Liver (tissue), 8 donors: ENCODE measurements at regions not wholly inside any gene's neighbourhood (a gene's known extent, or its start where the extent isn't known, plus 50 kb on each side); places are given as distances from the start of the nearest gene placed in this dataset.
"Not testable (repeated sequence)": the region's sequence is repeated elsewhere in the genome, so short reads cannot be mapped to it uniquely, and the experiment has no call there.

Experiments
- DNase-seq: peaks from one replicate; pipeline ENCODE4 v3.0.0-alpha.2; 2017; ENCODE audit warnings: low spot score
- H3K27ac ChIP-seq, 2 donors: one replicate each; pipeline ENCODE4 v1.7.0; 2013; ENCODE audit warnings: inconsistent platforms in 2 of 2, low read length in 2 of 2, control low read depth in 1 of 2, low read depth in 1 of 2, mild to moderate bottlenecking in 1 of 2
- H3K27me3 ChIP-seq, 4 donors: one replicate each; pipeline versions ENCODE4 v1.6.1 to v1.7.0; 2013; ENCODE audit warnings: low read length in 3 of 4, inconsistent platforms in 1 of 4, mild to moderate bottlenecking in 1 of 4, moderate library complexity in 1 of 4; ENCODE audit not compliant: control insufficient read depth in 4 of 4, insufficient read depth in 4 of 4
- H3K36me3 ChIP-seq, 4 donors: one replicate each; pipeline versions ENCODE4 v1.6.1 to v1.7.0; 2013; ENCODE audit warnings: low read length in 3 of 4, mild to moderate bottlenecking in 3 of 4, low read depth in 1 of 4, moderate library complexity in 1 of 4; ENCODE audit not compliant: control insufficient read depth in 4 of 4, insufficient read depth in 3 of 4
- H3K4me1 ChIP-seq, 4 donors: one replicate each; pipeline versions ENCODE4 v1.6.1 to v1.7.0; 2013; ENCODE audit warnings: low read length in 3 of 4, mild to moderate bottlenecking in 3 of 4, moderate library complexity in 1 of 4; ENCODE audit not compliant: control insufficient read depth in 4 of 4, insufficient read depth in 4 of 4
- H3K4me3 ChIP-seq, 3 donors: one replicate each; pipeline versions ENCODE4 v1.6.1 to v1.7.0; 2013; ENCODE audit warnings: low read length in 3 of 3, control low read depth in 1 of 3, low read depth in 1 of 3, mild to moderate bottlenecking in 1 of 3
- H3K9ac ChIP-seq, 2 donors: one replicate each; pipeline ENCODE4 v1.7.0; 2013; ENCODE audit warnings: low read length in 2 of 2, mild to moderate bottlenecking in 2 of 2, moderate library complexity in 2 of 2, control low read depth in 1 of 2, low read depth in 1 of 2
- H3K9me3 ChIP-seq, 4 donors: one replicate each; pipeline versions ENCODE4 v1.6.1 to v1.7.0; 2013; ENCODE audit warnings: low read length in 3 of 4; ENCODE audit not compliant: control insufficient read depth in 4 of 4
- EGR1 ChIP-seq, 2 donors: IDR thresholded peaks; 2 replicates each; pipeline ENCODE4 v1.6.1; 2016 to 2018; ENCODE audit warnings: antibody characterized with exemption in 2 of 2, low read depth in 2 of 2
- FOXA2 ChIP-seq: IDR thresholded peaks from 2 replicates; pipeline ENCODE4 v1.6.1; 2016; ENCODE audit warnings: antibody characterized with exemption
- GABPA ChIP-seq, 2 donors: IDR thresholded peaks in 1 of 2; conservative IDR thresholded peaks in 1 of 2; 2 replicates each; pipeline ENCODE4 v1.6.1; 2016; ENCODE audit warnings: antibody characterized with exemption in 2 of 2, mild to moderate bottlenecking in 1 of 2, moderate library complexity in 1 of 2
- HNF4A ChIP-seq, 2 donors: conservative IDR thresholded peaks; 2 replicates each; pipeline ENCODE4 v1.6.1; 2016; ENCODE audit warnings: antibody characterized with exemption in 2 of 2, mild to moderate bottlenecking in 2 of 2
- HNF4G ChIP-seq: IDR thresholded peaks from 2 replicates; pipeline ENCODE4 v1.6.1; 2016; ENCODE audit warnings: antibody characterized with exemption
- JUND ChIP-seq, 2 donors: IDR thresholded peaks; 2 replicates each; pipeline ENCODE4 v1.6.1; 2016; ENCODE audit warnings: antibody characterized with exemption in 2 of 2
- NR2F2 ChIP-seq: IDR thresholded peaks from 2 replicates; pipeline ENCODE4 v1.6.1; 2016; ENCODE audit warnings: antibody characterized with exemption
- RAD21 ChIP-seq, 2 donors: IDR thresholded peaks; 2 replicates each; pipeline ENCODE4 v1.6.1; 2016; ENCODE audit warnings: antibody characterized with exemption in 2 of 2, mild to moderate bottlenecking in 2 of 2
- RXRA ChIP-seq, 2 donors: IDR thresholded peaks; 2 replicates each; pipeline ENCODE4 v1.6.1; 2017 to 2018; ENCODE audit warnings: antibody characterized with exemption in 2 of 2, mild to moderate bottlenecking in 1 of 2
- SP1 ChIP-seq: IDR thresholded peaks from 2 replicates; pipeline ENCODE4 v1.6.1; 2018; ENCODE audit warnings: antibody characterized with exemption, mild to moderate bottlenecking
- TAF1 ChIP-seq: conservative IDR thresholded peaks from 2 replicates; pipeline ENCODE4 v1.6.1; 2016; ENCODE audit warnings: antibody characterized with exemption, mild to moderate bottlenecking
- YY1 ChIP-seq: IDR thresholded peaks from 2 replicates; pipeline ENCODE4 v1.6.1; 2016; ENCODE audit warnings: antibody characterized with exemption, mild to moderate bottlenecking
- WGBS: extraction: QIAGEN DNeasy Blood & Tissue Kit; methylation state at CpG from one replicate; pipeline ENCODE4 v1.1.7; 2013; 5-methylcytosine and 5-hydroxymethylcytosine counted together
- TF ChIP-seq, protein P1 (sequence below): IDR thresholded peaks from 2 replicates; pipeline ENCODE4 v1.6.1; 2016; ENCODE audit warnings: antibody characterized with exemption
- TF ChIP-seq, protein P2 (sequence below): fragments of 150-350 bp; IDR thresholded peaks from 2 replicates; pipeline ENCODE4 v1.5.1; 2017; ENCODE audit warnings: improper control_type of control experiment, low read depth, low read length; ENCODE audit not compliant: missing input control
- TF ChIP-seq, protein P3 (sequence below): IDR thresholded peaks from 2 replicates; pipeline ENCODE4 v1.6.1; 2016; ENCODE audit warnings: antibody characterized with exemption
- donor health status: healthy.
- donor health status: healthy.
- donor health status: healthy.
- donor health status: healthy.
- donor health status: healthy.

DNA sequence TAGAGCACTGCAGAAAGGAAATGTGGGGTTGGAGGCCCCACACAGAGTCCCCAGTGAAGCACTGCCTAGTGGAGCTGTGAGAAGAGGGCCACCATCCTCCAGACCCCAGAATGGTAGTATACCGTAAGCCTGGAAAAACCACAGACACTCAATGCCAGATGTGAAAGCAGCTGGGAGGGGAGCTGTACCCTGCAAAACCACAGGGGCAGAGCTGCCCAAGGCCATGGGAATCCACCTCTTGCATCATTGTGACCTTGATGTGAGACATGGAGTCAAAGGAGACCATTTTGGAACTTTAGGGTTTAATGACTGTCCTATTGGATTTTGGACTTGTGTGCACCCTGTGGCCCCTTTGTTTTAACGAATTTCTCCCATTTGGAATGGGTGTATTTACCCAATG is 75.3 kb upstream of the SERPINE2 start (continued):
- TF ChIP-seq, protein P1, sequence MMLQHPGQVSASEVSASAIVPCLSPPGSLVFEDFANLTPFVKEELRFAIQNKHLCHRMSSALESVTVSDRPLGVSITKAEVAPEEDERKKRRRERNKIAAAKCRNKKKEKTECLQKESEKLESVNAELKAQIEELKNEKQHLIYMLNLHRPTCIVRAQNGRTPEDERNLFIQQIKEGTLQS, result no peak
- no peak for TF ChIP-seq FOXA2

DNA sequence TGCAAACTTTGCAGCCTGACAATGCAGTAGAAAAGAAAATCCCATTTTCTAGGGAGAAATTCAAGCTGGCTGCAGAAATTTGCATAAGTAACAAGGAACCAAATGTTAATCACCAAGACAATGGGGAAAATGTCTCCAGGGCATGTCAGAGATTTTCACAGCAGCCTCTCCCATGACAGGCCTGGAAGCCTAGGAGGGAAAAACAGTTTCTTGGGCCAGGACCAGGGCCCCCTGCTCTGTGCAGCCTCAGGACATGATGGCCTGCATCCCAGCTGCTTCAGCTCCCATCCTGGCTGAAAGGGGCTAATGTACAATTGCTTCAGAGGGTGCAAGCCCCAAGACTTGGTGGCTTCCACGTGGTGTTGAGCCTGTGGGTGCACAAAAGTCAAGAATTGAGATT is 74.8 kb upstream of the SERPINE2 start:
- WGBS, result 8% methylated on average over 1 of the region's 1 CpG
- not testable (repeated sequence) for H3K9me3 ChIP-seq, H3K27me3 ChIP-seq, H3K4me1 ChIP-seq, DNase-seq, H3K36me3 ChIP-seq, H3K27ac ChIP-seq, H3K4me3 ChIP-seq, H3K9ac ChIP-seq

DNA sequence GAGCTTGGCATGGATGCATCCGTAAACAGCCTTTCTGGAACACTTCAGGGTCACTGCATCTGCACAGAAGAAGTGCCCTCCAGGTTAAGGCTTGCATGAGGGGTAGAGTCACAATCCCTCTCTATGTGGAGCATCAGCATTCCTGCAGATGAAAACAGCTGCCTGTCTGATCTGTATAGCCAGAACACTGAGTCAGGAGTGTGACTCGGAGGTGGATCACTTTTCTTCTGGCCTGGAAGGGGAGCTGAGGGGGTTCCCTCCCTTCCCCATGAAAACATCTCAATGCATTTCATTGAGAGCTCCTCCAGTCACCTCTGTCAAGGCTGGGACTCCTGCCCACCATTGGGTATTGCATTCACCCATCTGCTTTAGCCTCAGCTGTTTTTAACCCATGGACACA is 72.5 kb upstream of the SERPINE2 start:
- DNase-seq, result no peak
- no peak overlapping the region for H3K4me3 ChIP-seq
- no peak overlapping the region for H3K27ac ChIP-seq
- no peaks in the 10 kb centered on the region for H3K36me3 ChIP-seq
- 93% methylated on average over 2 of the region's 2 CpGs for WGBS
- H3K4me1 ChIP-seq, result no peaks in the 10 kb centered on the region
- TF ChIP-seq, protein P2, sequence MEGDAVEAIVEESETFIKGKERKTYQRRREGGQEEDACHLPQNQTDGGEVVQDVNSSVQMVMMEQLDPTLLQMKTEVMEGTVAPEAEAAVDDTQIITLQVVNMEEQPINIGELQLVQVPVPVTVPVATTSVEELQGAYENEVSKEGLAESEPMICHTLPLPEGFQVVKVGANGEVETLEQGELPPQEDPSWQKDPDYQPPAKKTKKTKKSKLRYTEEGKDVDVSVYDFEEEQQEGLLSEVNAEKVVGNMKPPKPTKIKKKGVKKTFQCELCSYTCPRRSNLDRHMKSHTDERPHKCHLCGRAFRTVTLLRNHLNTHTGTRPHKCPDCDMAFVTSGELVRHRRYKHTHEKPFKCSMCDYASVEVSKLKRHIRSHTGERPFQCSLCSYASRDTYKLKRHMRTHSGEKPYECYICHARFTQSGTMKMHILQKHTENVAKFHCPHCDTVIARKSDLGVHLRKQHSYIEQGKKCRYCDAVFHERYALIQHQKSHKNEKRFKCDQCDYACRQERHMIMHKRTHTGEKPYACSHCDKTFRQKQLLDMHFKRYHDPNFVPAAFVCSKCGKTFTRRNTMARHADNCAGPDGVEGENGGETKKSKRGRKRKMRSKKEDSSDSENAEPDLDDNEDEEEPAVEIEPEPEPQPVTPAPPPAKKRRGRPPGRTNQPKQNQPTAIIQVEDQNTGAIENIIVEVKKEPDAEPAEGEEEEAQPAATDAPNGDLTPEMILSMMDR, result no peak
- no peak for TF ChIP-seq HNF4G
- TF ChIP-seq YY1, result no peak
- TF ChIP-seq SP1, result no peak
- no peak for TF ChIP-seq TAF1
- no peak for TF ChIP-seq JUND (IDR thresholded peaks at IDR 0.05)
- no peak for TF ChIP-seq GABPA (IDR thresholded peaks at IDR 0.05 in 1 of 2, conservative IDR thresholded peaks at IDR 0.05 in 1 of 2)
- TF ChIP-seq RXRA (IDR thresholded peaks at IDR 0.05), result no peak
- TF ChIP-seq, protein P3, sequence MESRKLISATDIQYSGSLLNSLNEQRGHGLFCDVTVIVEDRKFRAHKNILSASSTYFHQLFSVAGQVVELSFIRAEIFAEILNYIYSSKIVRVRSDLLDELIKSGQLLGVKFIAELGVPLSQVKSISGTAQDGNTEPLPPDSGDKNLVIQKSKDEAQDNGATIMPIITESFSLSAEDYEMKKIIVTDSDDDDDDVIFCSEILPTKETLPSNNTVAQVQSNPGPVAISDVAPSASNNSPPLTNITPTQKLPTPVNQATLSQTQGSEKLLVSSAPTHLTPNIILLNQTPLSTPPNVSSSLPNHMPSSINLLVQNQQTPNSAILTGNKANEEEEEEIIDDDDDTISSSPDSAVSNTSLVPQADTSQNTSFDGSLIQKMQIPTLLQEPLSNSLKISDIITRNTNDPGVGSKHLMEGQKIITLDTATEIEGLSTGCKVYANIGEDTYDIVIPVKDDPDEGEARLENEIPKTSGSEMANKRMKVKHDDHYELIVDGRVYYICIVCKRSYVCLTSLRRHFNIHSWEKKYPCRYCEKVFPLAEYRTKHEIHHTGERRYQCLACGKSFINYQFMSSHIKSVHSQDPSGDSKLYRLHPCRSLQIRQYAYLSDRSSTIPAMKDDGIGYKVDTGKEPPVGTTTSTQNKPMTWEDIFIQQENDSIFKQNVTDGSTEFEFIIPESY, result no peak
- no peak for TF ChIP-seq HNF4A (conservative IDR thresholded peaks at IDR 0.05)
- no peak for TF ChIP-seq FOXA2
- H3K9ac ChIP-seq, result no peak overlapping the region
- H3K27me3 ChIP-seq, result peaks cover 0 to 2% (median 0%) of the 10 kb centered on the region in 4 donors
- H3K9me3 ChIP-seq, result no peaks in the 10 kb centered on the region

DNA sequence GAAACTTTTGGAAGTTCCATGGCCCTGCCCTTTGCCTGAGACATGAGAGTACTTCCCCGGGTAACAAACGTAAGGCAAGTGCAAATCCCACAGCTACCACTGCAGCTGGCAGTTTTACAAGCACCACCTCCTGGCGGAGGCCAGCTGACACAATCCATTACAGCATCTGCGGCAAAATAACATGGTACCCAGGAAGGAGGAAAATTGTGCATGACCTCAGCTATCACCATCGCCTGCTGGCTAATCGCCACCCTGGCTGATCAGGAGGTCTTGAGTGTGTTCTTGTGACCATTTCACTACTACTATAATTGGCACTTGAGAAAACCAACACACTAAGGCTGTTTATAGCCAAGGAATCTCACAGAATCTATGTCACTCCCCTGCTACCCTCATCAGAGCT is 71.7 kb upstream of the SERPINE2 start:
- 82% methylated on average over 6 of the region's 6 CpGs for WGBS
- Histone ChIP-seq H3K9ac (no peak overlapping the region), H3K4me3 (no peak overlapping the region), H3K36me3 (no peaks in the 10 kb centered on the region), H3K4me1 (no peaks in the 10 kb centered on the region), H3K9me3 (no peaks in the 10 kb centered on the region), H3K27me3 (peaks cover 0 to 2% (median 0%) of the 10 kb centered on the region in 4 donors), H3K27ac (no peak overlapping the region)
- DNase-seq, result no peak
- TF ChIP-seq, protein P1, result no peak
- TF ChIP-seq NR2F2 (no peak), RAD21 (IDR thresholded peaks at IDR 0.05) (no peak), SP1 (no peak), RXRA (IDR thresholded peaks at IDR 0.05) (no peak), YY1 (no peak), JUND (IDR thresholded peaks at IDR 0.05) (no peak), GABPA (IDR thresholded peaks at IDR 0.05 in 1 of 2, conservative IDR thresholded peaks at IDR 0.05 in 1 of 2) (no peak), EGR1 (IDR thresholded peaks at IDR 0.05; ENCODE audit: low read depth in 2 of 2) (no peak), FOXA2 (no peak)
- TF ChIP-seq, protein P2, result no peak
- TF ChIP-seq, protein P3, result no peak
